ENCODE measurements at regions not wholly inside any gene's neighbourhood (a gene's known extent, or its start where the extent isn't known, plus 50 kb on each side); places are given as distances from the start of the nearest gene placed in this dataset.
A peak's percentile ranks its signal among the peaks of the same experiment; 100 is the strongest.

- peaks cover 2% of the 10 kb centered on the region for H3K27me3 Mint-ChIP-seq
- ATAC-seq = no peak
- H3K4me1 Mint-ChIP-seq = peaks cover 9% of the 10 kb centered on the region
- intact Hi-C loops (cut with DNase I, micrococcal nuclease) = no loop called here
- ChIA-PET CTCF (interaction anchor here (1.4 kb wide), 1 partner anchor 9 kb away, joined by 3 read pairs; no protein-coding TSS in a partner anchor), POLR2A (no interaction called here)
- H3K36me3 Mint-ChIP-seq (ENCODE audit: low read depth) = no peaks in the 10 kb centered on the region
- no peak overlapping the region for H3K4me3 Mint-ChIP-seq
- no peaks in the 10 kb centered on the region for H3K9me3 Mint-ChIP-seq (ENCODE audit: low read depth)
- no peak for DNase-seq
- H3K27ac Mint-ChIP-seq = no peak overlapping the region
Measured at GRCh38 chr13:44234566-44234965, 139.1 kb upstream of the SERP2 start.

GRCh38 chr13:44236370-44236769 is 137.3 kb upstream of the SERP2 start:
- Mint-ChIP-seq H3K27me3 (peaks cover 9% of the 10 kb centered on the region), H3K4me1 (peaks cover 9% of the 10 kb centered on the region), H3K4me3 (no peak overlapping the region), H3K9me3 (ENCODE audit: low read depth) (no peaks in the 10 kb centered on the region), H3K36me3 (ENCODE audit: low read depth) (no peaks in the 10 kb centered on the region), H3K27ac (no peak overlapping the region)
- no peak for ATAC-seq
- DNase-seq = no peak
- ChIA-PET CTCF (no interaction called here), POLR2A (no interaction called here)
- intact Hi-C loops (cut with DNase I, micrococcal nuclease) = no loop called here

GRCh38 chr13:44236801-44237207 is 136.8 kb upstream of the SERP2 start:
- no peak overlapping the region for H3K4me3 Mint-ChIP-seq
- intact Hi-C loops (cut with DNase I, micrococcal nuclease) = loop anchor here in 1 of 2 experiments (1.0 kb wide), 1 partner anchor 39 kb away; no protein-coding TSS in a partner anchor
- peaks cover 9% of the 10 kb centered on the region for H3K27me3 Mint-ChIP-seq
- no peak overlapping the region for H3K27ac Mint-ChIP-seq
- peaks cover 8% of the 10 kb centered on the region for H3K4me1 Mint-ChIP-seq
- no peaks in the 10 kb centered on the region for H3K36me3 Mint-ChIP-seq (ENCODE audit: low read depth)
- DNase-seq = no peak
- no peaks in the 10 kb centered on the region for H3K9me3 Mint-ChIP-seq (ENCODE audit: low read depth)
- CTCF ChIA-PET = no interaction called here
- POLR2A ChIA-PET = no interaction called here
- no peak for ATAC-seq

- Mint-ChIP-seq H3K4me1 (peaks cover 7% of the 10 kb centered on the region), H3K27ac (no peak overlapping the region), H3K9me3 (ENCODE audit: low read depth) (no peaks in the 10 kb centered on the region), H3K27me3 (peaks cover 9% of the 10 kb centered on the region), H3K4me3 (no peak overlapping the region), H3K36me3 (ENCODE audit: low read depth) (no peaks in the 10 kb centered on the region)
- DNase-seq (peak; percentile 40), ATAC-seq (peak; percentile 84)
- POLR2A ChIA-PET = interaction anchor here (0.6 kb wide), 1 partner anchor 14 kb away, joined by 3 read pairs; no protein-coding TSS in a partner anchor
- CTCF ChIA-PET = interaction anchor here (0.6 kb wide), 1 partner anchor 136 kb away, joined by 6 read pairs; no protein-coding TSS in a partner anchor
- intact Hi-C loops (cut with DNase I, micrococcal nuclease) = loop anchor here in 1 of 2 experiments (1.0 kb wide), 1 partner anchor 39 kb away; no protein-coding TSS in a partner anchor
Measured at GRCh38 chr13:44237276-44237767, 136.3 kb upstream of the SERP2 start.

- no peaks in the 10 kb centered on the region for H3K9me3 Mint-ChIP-seq (ENCODE audit: low read depth)
- DNase-seq (no peak), ATAC-seq (no peak)
- peaks cover 11% of the 10 kb centered on the region for H3K4me1 Mint-ChIP-seq
- no peaks in the 10 kb centered on the region for H3K36me3 Mint-ChIP-seq (ENCODE audit: low read depth)
- intact Hi-C loops (cut with DNase I, micrococcal nuclease) = loop anchor here in 1 of 2 experiments (1.0 kb wide), 1 partner anchor 40 kb away; no protein-coding TSS in a partner anchor
- H3K4me3 Mint-ChIP-seq = no peak overlapping the region
- ChIA-PET POLR2A (interaction anchor here (0.6 kb wide), 1 partner anchor 13 kb away, joined by 3 read pairs; no protein-coding TSS in a partner anchor), CTCF (no interaction called here)
- peaks cover 7% of the 10 kb centered on the region for H3K27me3 Mint-ChIP-seq
- no peak overlapping the region for H3K27ac Mint-ChIP-seq
Measured at GRCh38 chr13:44237881-44238421, 135.7 kb upstream of the SERP2 start.

GRCh38 chr13:44240611-44241145 is 132.9 kb upstream of the SERP2 start:
- POLR2A ChIA-PET = no interaction called here

GRCh38 chr13:44241638-44242037 is 132.0 kb upstream of the SERP2 start:
- POLR2A ChIA-PET = no interaction called here
- no peak overlapping the region for H3K4me3 Mint-ChIP-seq
- peaks cover 16% of the 10 kb centered on the region for H3K4me1 Mint-ChIP-seq
- H3K27ac Mint-ChIP-seq = no peak overlapping the region
- ATAC-seq (no peak), DNase-seq (no peak)
- intact Hi-C loops (cut with DNase I, micrococcal nuclease) = loop anchor here (5.0 kb wide), 1 partner anchor 196 kb away; no protein-coding TSS in a partner anchor
- CTCF ChIA-PET = no interaction called here
- peaks cover 7% of the 10 kb centered on the region for H3K27me3 Mint-ChIP-seq
- H3K36me3 Mint-ChIP-seq (ENCODE audit: low read depth) = no peaks in the 10 kb centered on the region
- H3K9me3 Mint-ChIP-seq (ENCODE audit: low read depth) = no peaks in the 10 kb centered on the region

More at GRCh38 chr13:44240611-44241145, 132.9 kb upstream of the SERP2 start:
- H3K27me3 Mint-ChIP-seq = peaks cover 7% of the 10 kb centered on the region
- no peak overlapping the region for H3K27ac Mint-ChIP-seq
- H3K9me3 Mint-ChIP-seq (ENCODE audit: low read depth) = no peaks in the 10 kb centered on the region
- DNase-seq (no peak), ATAC-seq (no peak)
- CTCF ChIA-PET = no interaction called here
- peaks cover 16% of the 10 kb centered on the region for H3K4me1 Mint-ChIP-seq
- intact Hi-C loops (cut with DNase I, micrococcal nuclease) = loop anchor here (5.0 kb wide), 1 partner anchor 197 kb away; no protein-coding TSS in a partner anchor
- no peaks in the 10 kb centered on the region for H3K36me3 Mint-ChIP-seq (ENCODE audit: low read depth)
- no peak overlapping the region for H3K4me3 Mint-ChIP-seq

- ChIA-PET POLR2A (no interaction called here), CTCF (no interaction called here)
- Mint-ChIP-seq H3K4me1 (peaks cover 11% of the 10 kb centered on the region), H3K27me3 (peaks cover 7% of the 10 kb centered on the region), H3K9me3 (ENCODE audit: low read depth) (no peaks in the 10 kb centered on the region), H3K4me3 (no peak overlapping the region), H3K27ac (no peak overlapping the region), H3K36me3 (ENCODE audit: low read depth) (no peaks in the 10 kb centered on the region)
- no peak for ATAC-seq
- no peak for DNase-seq
- intact Hi-C loops (cut with DNase I, micrococcal nuclease) = loop anchor here (5.0 kb wide), 1 partner anchor 195 kb away; no protein-coding TSS in a partner anchor
Measured at GRCh38 chr13:44242766-44243165, 130.9 kb upstream of the SERP2 start.

- POLR2A ChIA-PET = no interaction called here
- DNase-seq = peak; percentile 60
- no peaks in the 10 kb centered on the region for H3K36me3 Mint-ChIP-seq (ENCODE audit: low read depth)
- H3K9me3 Mint-ChIP-seq (ENCODE audit: low read depth) = no peaks in the 10 kb centered on the region
- H3K4me3 Mint-ChIP-seq = no peak overlapping the region
- H3K4me1 Mint-ChIP-seq = peaks cover 10% of the 10 kb centered on the region
- CTCF ChIA-PET = interaction anchor here (0.7 kb wide), 1 partner anchor 195 kb away, joined by 4 read pairs; no protein-coding TSS in a partner anchor
- peaks cover 7% of the 10 kb centered on the region for H3K27me3 Mint-ChIP-seq
- no peak overlapping the region for H3K27ac Mint-ChIP-seq
- intact Hi-C loops (cut with DNase I, micrococcal nuclease) = loop anchor here (5.0 kb wide), 1 partner anchor 194 kb away; no protein-coding TSS in a partner anchor
- peak; percentile 96 for ATAC-seq
Measured at GRCh38 chr13:44243198-44243857, 130.3 kb upstream of the SERP2 start.

GRCh38 chr13:44244288-44244687 is 129.3 kb upstream of the SERP2 start:
- ChIA-PET CTCF (no interaction called here), POLR2A (no interaction called here)
- Mint-ChIP-seq H3K27me3 (peaks cover 7% of the 10 kb centered on the region), H3K27ac (no peak overlapping the region), H3K36me3 (ENCODE audit: low read depth) (no peaks in the 10 kb centered on the region), H3K9me3 (ENCODE audit: low read depth) (no peaks in the 10 kb centered on the region), H3K4me3 (no peak overlapping the region), H3K4me1 (peaks cover 10% of the 10 kb centered on the region)
- DNase-seq = no peak
- no peak for ATAC-seq
- intact Hi-C loops (cut with DNase I, micrococcal nuclease) = loop anchor here (5.0 kb wide), 1 partner anchor 193 kb away; no protein-coding TSS in a partner anchor

GRCh38 chr13:44249431-44249836 is 124.2 kb upstream of the SERP2 start:
- Mint-ChIP-seq H3K36me3 (ENCODE audit: low read depth) (no peaks in the 10 kb centered on the region), H3K4me3 (no peak overlapping the region), H3K9me3 (ENCODE audit: low read depth) (no peaks in the 10 kb centered on the region), H3K27ac (no peak overlapping the region), H3K27me3 (no peaks in the 10 kb centered on the region), H3K4me1 (no peaks in the 10 kb centered on the region)
- ChIA-PET CTCF (no interaction called here), POLR2A (no interaction called here)
- intact Hi-C loops (cut with DNase I, micrococcal nuclease) = no loop called here
- DNase-seq = no peak
- no peak for ATAC-seq

Data from activated CD4-positive, alpha-beta T cell treated with anti-CD3 and anti-CD28 coated beads for 36 hours (primary cell).